T-cell (primary cell): ENCODE measurements at regions not wholly inside any gene's neighbourhood (a gene's known extent, or its start where the extent isn't known, plus 50 kb on each side); places are given as distances from the start of the nearest gene placed in this dataset.

ENCODE experiments used
- ATAC-seq, 4 experiments: fragments of 200-7000 bp in 3 of 4; fragments of 150-1000 bp in 1 of 4; cut with Tn5 transposase; replicated peaks in 1 of 4; 1 replicate in 3 of 4; 2 replicates in 1 of 4; pipeline ENCODE4 v1.10.0; 2021; ENCODE audit warnings: moderate library complexity in 3 of 4, mild to moderate bottlenecking in 2 of 4, moderate number of reproducible peaks in 1 of 4
- CTCF ChIA-PET, 2 donors: fragments of 300-600 bp; sonication (Branson Sonifier 250); formaldehyde crosslinking; loops; one replicate each; lab custom pipeline; 2022; ENCODE audit warnings: antibody characterized with exemption in 2 of 2; lab: Charles Lee
- POLR2A ChIA-PET, 2 donors: fragments of 300-600 bp; sonication (Branson Sonifier 250); formaldehyde crosslinking; loops; one replicate each; lab custom pipeline; 2022; ENCODE audit warnings: antibody characterized with exemption in 2 of 2; lab: Charles Lee
- DNase-seq, 35 experiments: peaks; one replicate each; pipeline versions ENCODE4 v3.0.0 to v3.0.0-alpha.2; 2013 to 2023
- H3K27ac ChIP-seq: one replicate; pipeline ENCODE4 v1.5.1; 2013; ENCODE audit warnings: low read length
- H3K27me3 ChIP-seq, 2 experiments: replicated peaks in 1 of 2; 1 replicate in 1 of 2; 2 replicates in 1 of 2; pipeline versions ENCODE4 v1.6.1 to v1.7.0; 2013; ENCODE audit warnings: low read length in 1 of 2, mixed read lengths in 1 of 2; ENCODE audit not compliant: control insufficient read depth in 2 of 2, insufficient read depth in 2 of 2; ENCODE audit errors: extremely low read depth in 1 of 2
- H3K36me3 ChIP-seq, 2 donors: 1 replicate in 1 of 2; 2 replicates in 1 of 2; pipeline versions ENCODE4 v1.6.1 to v1.7.0; 2013; ENCODE audit warnings: low read length in 1 of 2; ENCODE audit not compliant: control insufficient read depth in 2 of 2, insufficient read depth in 1 of 2; ENCODE audit errors: extremely low read depth in 1 of 2
- H3K4me1 ChIP-seq, 2 experiments: 1 replicate in 1 of 2; 2 replicates in 1 of 2; pipeline versions ENCODE4 v1.6.1 to v1.7.0; 2013; ENCODE audit warnings: low read length in 2 of 2, mixed read lengths in 1 of 2; ENCODE audit not compliant: insufficient read depth in 2 of 2, control insufficient read depth in 1 of 2; ENCODE audit errors: extremely low read depth in 1 of 2
- H3K4me3 ChIP-seq, 2 donors: 1 replicate in 1 of 2; 2 replicates in 1 of 2; pipeline versions ENCODE4 v1.5.1 to v1.7.0; 2013; ENCODE audit warnings: mild to moderate bottlenecking in 2 of 2, low read length in 1 of 2, moderate library complexity in 1 of 2; ENCODE audit not compliant: control insufficient read depth in 1 of 2; ENCODE audit errors: extremely low read depth in 1 of 2
- H3K9me3 ChIP-seq: 2 replicates; pipeline ENCODE4 v1.7.0; 2013
- H3K27ac Mint-ChIP-seq, 2 donors: one replicate each; pipeline ENCODE4 v1.8.0; 2020 to 2021; ENCODE audit warnings: mild to moderate bottlenecking in 2 of 2, mixed read lengths in 2 of 2
- H3K27me3 Mint-ChIP-seq, 2 donors: one replicate each; pipeline ENCODE4 v1.8.0; 2021 to 2022; ENCODE audit warnings: mixed read lengths in 2 of 2
- H3K36me3 Mint-ChIP-seq: one replicate; pipeline ENCODE4 v1.8.0; 2021; ENCODE audit warnings: mixed read lengths
- H3K4me1 Mint-ChIP-seq, 3 donors: one replicate each; pipeline ENCODE4 v1.8.0; 2020 to 2022; ENCODE audit warnings: mixed read lengths in 3 of 3, mild to moderate bottlenecking in 1 of 3
- H3K4me3 Mint-ChIP-seq, 3 donors: one replicate each; pipeline ENCODE4 v1.8.0; 2020 to 2022; ENCODE audit warnings: mild to moderate bottlenecking in 3 of 3, mixed read lengths in 3 of 3, moderate library complexity in 3 of 3
- H3K9me3 Mint-ChIP-seq, 3 donors: one replicate each; pipeline ENCODE4 v1.8.0; 2020 to 2022; ENCODE audit warnings: mixed read lengths in 3 of 3
- WGBS: methylation state at CpG from one replicate; pipeline ENCODE4 v1.1.5; 2013; ENCODE audit warnings: missing lambda C conversion rate; ENCODE audit not compliant: insufficient coverage; 5-methylcytosine and 5-hydroxymethylcytosine counted together

DNA sequence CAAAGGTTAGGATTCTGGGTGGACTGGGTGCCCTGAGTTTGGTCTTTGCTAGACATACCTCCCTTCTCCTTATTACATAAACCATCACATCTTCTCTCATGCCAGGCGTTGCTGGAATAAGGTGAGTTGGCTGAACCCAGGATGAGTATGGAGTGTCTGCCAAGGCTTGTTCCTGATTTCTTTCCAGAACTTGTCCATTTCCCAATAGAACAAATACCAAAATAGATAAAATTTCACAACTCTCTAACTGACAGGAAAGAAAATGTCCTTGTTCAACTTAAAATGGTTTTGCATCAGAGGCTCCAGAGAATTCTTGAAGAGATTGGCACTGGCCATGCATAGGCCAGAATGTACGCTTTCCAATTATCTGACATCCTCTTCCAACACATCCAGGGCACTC lies 291.9 kb downstream of the IGSF11 start:
- Mint-ChIP-seq H3K27ac (no peak overlapping the region), H3K36me3 (no peaks in the 10 kb centered on the region), H3K4me3 (no peak overlapping the region), H3K4me1 (no peaks in the 10 kb centered on the region), H3K9me3 (peaks cover 2 to 14% (median 13%) of the 10 kb centered on the region in 3 donors), H3K27me3 (peaks cover 0 to 3% of the 10 kb centered on the region in 2 donors)
- no peaks in the 10 kb centered on the region for H3K4me1 ChIP-seq
- H3K4me3 ChIP-seq, result no peak overlapping the region
- no peak overlapping the region for H3K27ac ChIP-seq
- ATAC-seq, result no peak
- H3K27me3 ChIP-seq, result no peaks in the 10 kb centered on the region
- DNase-seq, result no peak
- no peaks in the 10 kb centered on the region for H3K36me3 ChIP-seq
- no peaks in the 10 kb centered on the region for H3K9me3 ChIP-seq
- WGBS, result 82% methylated on average over 1 of the region's 2 CpGs
- ChIA-PET CTCF (no interaction called here), POLR2A (no interaction called here)

DNA sequence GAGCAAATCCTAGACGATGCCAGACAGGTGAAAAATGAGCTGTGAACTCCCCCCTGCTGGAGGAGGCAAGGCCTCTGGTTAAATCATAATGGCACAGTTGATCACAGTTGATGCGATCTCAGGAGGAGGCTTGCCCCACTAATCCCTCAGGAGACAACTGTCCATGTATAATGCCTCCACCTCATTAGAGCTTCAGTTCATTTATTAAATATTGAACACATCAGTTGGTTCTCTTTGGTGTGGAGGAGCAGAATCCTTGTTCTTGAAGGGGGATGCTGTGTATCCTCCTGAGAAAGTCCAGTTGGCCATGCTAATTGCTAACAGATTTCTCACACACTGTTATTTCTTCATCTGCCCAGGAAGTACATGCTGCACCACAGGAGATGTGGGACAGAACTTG lies 290.5 kb downstream of the IGSF11 start:
- no peaks in the 10 kb centered on the region for H3K4me1 Mint-ChIP-seq
- no peaks in the 10 kb centered on the region for H3K36me3 ChIP-seq
- peaks cover 2 to 14% (median 13%) of the 10 kb centered on the region in 3 donors for H3K9me3 Mint-ChIP-seq
- H3K27ac ChIP-seq, result no peak overlapping the region
- H3K4me3 Mint-ChIP-seq, result no peak overlapping the region
- no peaks in the 10 kb centered on the region for H3K36me3 Mint-ChIP-seq
- ATAC-seq, result no peak
- CTCF ChIA-PET, result no interaction called here
- no peaks in the 10 kb centered on the region for H3K27me3 ChIP-seq
- no peaks in the 10 kb centered on the region for H3K4me1 ChIP-seq
- H3K9me3 ChIP-seq, result no peaks in the 10 kb centered on the region
- H3K27me3 Mint-ChIP-seq, result peaks cover 0 to 3% of the 10 kb centered on the region in 2 donors
- no peak for DNase-seq
- no peak overlapping the region for H3K4me3 ChIP-seq
- H3K27ac Mint-ChIP-seq, result no peak overlapping the region
- POLR2A ChIA-PET, result no interaction called here
- 80% methylated on average over 1 of the region's 2 CpGs for WGBS

DNA sequence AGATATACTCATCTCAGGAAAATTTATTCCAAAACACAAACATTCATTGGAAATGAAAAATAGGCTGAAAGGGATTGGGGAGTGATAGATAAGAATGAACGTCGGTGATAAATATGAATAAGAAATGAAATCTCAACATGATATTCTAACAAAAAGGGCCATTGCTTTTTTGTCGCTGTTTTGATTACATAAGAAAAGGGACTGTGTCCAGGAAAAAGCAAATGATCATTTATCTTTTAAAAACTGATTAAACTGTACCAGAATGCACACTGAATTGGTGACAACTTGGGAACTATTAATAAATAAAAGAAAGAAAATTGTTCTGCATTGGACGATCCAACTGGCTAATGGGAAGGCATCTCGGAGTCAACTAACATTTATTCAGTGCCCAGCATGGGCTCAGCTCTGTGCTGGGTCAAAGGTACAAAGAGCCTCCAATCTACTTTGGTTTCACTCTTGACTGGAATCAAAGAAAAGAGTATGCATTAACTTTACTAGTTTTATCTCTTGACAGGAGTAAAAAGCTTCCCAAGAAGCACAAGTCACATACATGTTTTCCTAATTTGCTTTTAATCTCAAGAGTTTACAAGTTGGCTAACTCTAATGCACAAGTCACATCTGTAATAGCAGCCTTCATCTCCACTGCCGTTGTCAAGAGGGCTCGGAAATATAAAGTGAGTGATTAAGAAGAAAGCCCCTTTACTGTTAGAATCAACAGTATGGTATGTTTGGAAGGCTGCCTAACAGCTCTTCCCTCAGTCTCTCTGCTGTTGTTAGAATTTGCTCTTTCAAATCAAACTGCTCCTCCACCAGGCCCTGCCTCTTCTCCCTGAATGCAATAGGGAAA lies 280.0 kb downstream of the IGSF11 start:
- H3K36me3 ChIP-seq, result no peaks in the 10 kb centered on the region
- POLR2A ChIA-PET, result interaction anchor here in 1 of 2 donors (0.5 kb wide), 1 partner anchor 17 kb away, joined by 3 read pairs; no protein-coding TSS in a partner anchor
- Mint-ChIP-seq H3K4me1 (no peaks in the 10 kb centered on the region), H3K27me3 (peaks cover 0 to 3% of the 10 kb centered on the region in 2 donors), H3K27ac (no peak overlapping the region), H3K9me3 (peaks cover 0 to 5% (median 3%) of the 10 kb centered on the region in 3 donors), H3K4me3 (no peak overlapping the region), H3K36me3 (no peaks in the 10 kb centered on the region)
- no peaks in the 10 kb centered on the region for H3K9me3 ChIP-seq
- H3K4me1 ChIP-seq, result no peaks in the 10 kb centered on the region
- no peak overlapping the region for H3K4me3 ChIP-seq
- 80% methylated on average over 2 of the region's 7 CpGs for WGBS
- CTCF ChIA-PET, result no interaction called here
- H3K27ac ChIP-seq, result no peak overlapping the region
- DNase-seq (no peak), ATAC-seq (no peak)
- H3K27me3 ChIP-seq, result no peaks in the 10 kb centered on the region

DNA sequence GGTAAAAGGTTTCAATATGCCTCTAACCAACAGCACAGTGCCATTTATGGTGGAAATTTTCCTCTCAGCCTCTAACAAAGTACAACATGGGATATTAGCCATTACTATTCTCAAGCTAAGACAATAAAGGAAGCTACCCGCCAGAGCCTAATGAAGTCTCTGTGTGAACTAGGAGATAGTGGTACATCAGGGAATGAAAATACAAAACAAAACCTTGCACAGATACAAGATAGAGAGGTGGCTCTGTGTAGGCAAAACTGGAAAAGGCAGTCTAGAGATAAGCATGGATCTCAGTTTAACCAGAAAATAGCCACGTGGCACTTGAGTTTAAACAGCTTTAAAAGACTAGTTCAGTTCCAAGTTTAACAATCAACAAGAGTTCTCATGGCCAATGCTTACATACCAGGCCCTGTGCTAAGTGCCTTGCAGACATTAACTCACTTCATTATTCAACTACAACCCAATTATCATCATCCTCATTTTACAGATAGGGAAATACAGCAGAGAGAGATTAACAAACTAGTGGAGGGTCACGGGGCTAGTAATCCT lies 279.3 kb downstream of the IGSF11 start:
- Histone ChIP-seq H3K4me1 (no peaks in the 10 kb centered on the region), H3K4me3 (no peak overlapping the region), H3K36me3 (no peaks in the 10 kb centered on the region), H3K27me3 (no peaks in the 10 kb centered on the region), H3K27ac (no peak overlapping the region), H3K9me3 (no peaks in the 10 kb centered on the region)
- Mint-ChIP-seq H3K4me3 (no peak overlapping the region), H3K36me3 (no peaks in the 10 kb centered on the region), H3K27me3 (peaks cover 0 to 3% of the 10 kb centered on the region in 2 donors), H3K9me3 (peaks cover 0 to 5% (median 3%) of the 10 kb centered on the region in 3 donors), H3K27ac (no peak overlapping the region), H3K4me1 (no peaks in the 10 kb centered on the region)
- DNase-seq (no peak), ATAC-seq (no peak)
- 43% methylated on average over 1 of the region's 3 CpGs for WGBS
- ChIA-PET CTCF (no interaction called here), POLR2A (interaction anchor here in 1 of 2 donors (0.5 kb wide), 1 partner anchor 18 kb away, joined by 3 read pairs; no protein-coding TSS in a partner anchor)

DNA sequence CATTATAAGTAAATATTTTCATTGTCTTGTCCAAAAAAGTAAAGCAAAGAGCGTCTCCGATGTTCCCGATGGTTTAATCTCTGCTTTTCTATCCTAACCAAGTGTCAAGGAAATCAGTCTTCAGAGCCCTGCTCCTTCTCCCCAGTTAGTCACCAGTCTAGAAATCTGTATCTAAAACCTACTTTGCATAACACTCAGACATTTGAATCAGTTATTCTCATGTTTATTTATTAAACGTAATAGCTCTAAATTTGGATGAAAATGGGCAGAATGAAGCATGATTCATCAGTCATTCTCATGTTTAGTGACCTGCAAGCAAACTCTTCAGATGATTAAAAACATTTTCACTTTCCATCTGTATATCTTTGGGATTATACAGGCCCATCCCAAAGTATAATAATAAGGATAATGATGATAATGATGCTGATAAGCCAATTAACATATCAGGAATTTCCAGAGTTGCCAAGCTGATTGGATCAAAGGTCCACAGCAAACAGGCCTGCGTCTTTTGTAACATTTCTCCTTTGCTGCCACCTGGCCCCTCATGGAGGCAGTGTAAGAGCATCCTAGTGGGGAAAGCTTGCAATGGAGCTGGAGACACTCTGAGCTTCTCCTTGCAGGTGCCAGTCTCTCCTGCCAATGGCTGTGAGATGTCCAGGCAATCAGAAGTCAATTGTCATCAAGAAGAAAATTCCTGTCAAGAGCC lies 273.9 kb downstream of the IGSF11 start:
- ChIA-PET CTCF (no interaction called here), POLR2A (no interaction called here)
- H3K27ac ChIP-seq, result no peak overlapping the region
- 90% methylated on average over 3 of the region's 5 CpGs for WGBS
- ATAC-seq (no peak), DNase-seq (no peak)
- H3K36me3 ChIP-seq, result no peaks in the 10 kb centered on the region
- H3K27me3 Mint-ChIP-seq, result no peaks in the 10 kb centered on the region
- H3K4me1 ChIP-seq, result no peaks in the 10 kb centered on the region
- H3K27me3 ChIP-seq, result no peaks in the 10 kb centered on the region
- no peaks in the 10 kb centered on the region for H3K9me3 ChIP-seq
- H3K27ac Mint-ChIP-seq, result no peak overlapping the region
- no peak overlapping the region for H3K4me3 ChIP-seq
- no peaks in the 10 kb centered on the region for H3K36me3 Mint-ChIP-seq
- no peaks in the 10 kb centered on the region for H3K4me1 Mint-ChIP-seq
- H3K9me3 Mint-ChIP-seq, result no peaks in the 10 kb centered on the region
- no peak overlapping the region for H3K4me3 Mint-ChIP-seq

GRCh38 chr3:118761291-118761606 lies 273.4 kb downstream of the IGSF11 start:
- no peaks in the 10 kb centered on the region for H3K4me1 Mint-ChIP-seq
- no peaks in the 10 kb centered on the region for H3K36me3 ChIP-seq
- H3K9me3 Mint-ChIP-seq, result no peaks in the 10 kb centered on the region
- no peak overlapping the region for H3K27ac ChIP-seq
- H3K4me3 Mint-ChIP-seq, result no peak overlapping the region
- no peak overlapping the region for H3K27ac Mint-ChIP-seq
- no peak for ATAC-seq
- H3K4me3 ChIP-seq, result no peak overlapping the region
- POLR2A ChIA-PET, result no interaction called here
- CTCF ChIA-PET, result no interaction called here
- no peak for DNase-seq
- no peaks in the 10 kb centered on the region for H3K27me3 Mint-ChIP-seq
- H3K9me3 ChIP-seq, result no peaks in the 10 kb centered on the region
- H3K4me1 ChIP-seq, result no peaks in the 10 kb centered on the region
- no peaks in the 10 kb centered on the region for H3K36me3 Mint-ChIP-seq
- H3K27me3 ChIP-seq, result no peaks in the 10 kb centered on the region
